Kidney (tissue), 13 donors: ENCODE measurements at regions not wholly inside any gene's neighbourhood (a gene's known extent, or its start where the extent isn't known, plus 50 kb on each side); places are given as distances from the start of the nearest gene placed in this dataset.

ENCODE experiments used
- DNase-seq, 5 donors: peaks; one replicate each; pipeline ENCODE4 v3.0.0-alpha.2; 2013 to 2020
- FAIRE-seq: peaks from 2 replicates; lab custom pipeline; 2012; peaks lifted over from hg19 to GRCh38; lab: Jason Lieb, UNC
- H3K27ac ChIP-seq, 2 donors: one replicate each; pipeline ENCODE4 v1.7.0; 2013; ENCODE audit warnings: low read depth in 2 of 2, low read length in 2 of 2, inconsistent platforms in 1 of 2
- H3K27me3 ChIP-seq: one replicate; pipeline ENCODE4 v1.7.1; 2013; ENCODE audit warnings: low read length, inconsistent platforms; ENCODE audit not compliant: control insufficient read depth, insufficient read depth
- H3K36me3 ChIP-seq, 3 donors: one replicate each; pipeline versions ENCODE4 v1.7.0 to v1.7.1; 2013; ENCODE audit warnings: low read length in 3 of 3, control low read depth in 1 of 3, inconsistent platforms in 1 of 3; ENCODE audit not compliant: insufficient read depth in 3 of 3, control insufficient read depth in 2 of 3
- H3K4me1 ChIP-seq, 3 donors: one replicate each; pipeline versions ENCODE4 v1.7.0 to v1.7.1; 2013; ENCODE audit warnings: low read length in 3 of 3, inconsistent platforms in 1 of 3, low read depth in 1 of 3; ENCODE audit not compliant: control insufficient read depth in 2 of 3, insufficient read depth in 2 of 3
- H3K4me3 ChIP-seq, 3 donors: one replicate each; pipeline versions ENCODE4 v1.7.0 to v1.8.1; 2013; ENCODE audit warnings: low read length in 3 of 3, control low read depth in 1 of 3, inconsistent platforms in 1 of 3
- H3K9ac ChIP-seq, 3 donors: one replicate each; pipeline versions ENCODE4 v1.7.0 to v1.7.1; 2013; ENCODE audit warnings: low read length in 3 of 3, control low read depth in 1 of 3, inconsistent platforms in 1 of 3
- H3K9me3 ChIP-seq, 3 donors: one replicate each; pipeline versions ENCODE4 v1.7.0 to v1.7.1; 2013; ENCODE audit warnings: low read length in 3 of 3, control low read depth in 1 of 3, inconsistent platforms in 1 of 3; ENCODE audit not compliant: control insufficient read depth in 2 of 3, insufficient read depth in 1 of 3
- CTCF ChIP-seq: IDR thresholded peaks from 3 replicates; pipeline ENCODE4 v1.5.1; 2012; ENCODE audit warnings: mild to moderate bottlenecking, moderate library complexity, borderline replicate concordance; ENCODE audit not compliant: insufficient read depth; ENCODE audit errors: extremely low read depth
- intact Hi-C: fragments of 100-400 bp; cut with DNase I; formaldehyde crosslinking; loops from one replicate; pipeline ENCODE4 v1.11.1; 2022
- donor health status: control.
- donor health status: control.
- donor health status: control.
- donor health status: control.
- donor health status: control.
- donor health status: DM: yes; HTN: yes; CAD: no.
- donor health status: Normal renal cell carcinoma (clear cell type).

- no peaks in the 10 kb centered on the region for H3K9me3 ChIP-seq
- no peak overlapping the region for H3K4me3 ChIP-seq
- DNase-seq (peak in 3 of 5 donors; percentile 0 to 37 (median 4)), FAIRE-seq (no peak)
- no peaks in the 10 kb centered on the region for H3K27me3 ChIP-seq
- no peaks in the 10 kb centered on the region for H3K4me1 ChIP-seq
- TF ChIP-seq CTCF = no peak
- no peak overlapping the region for H3K27ac ChIP-seq
- no peaks in the 10 kb centered on the region for H3K36me3 ChIP-seq
- intact Hi-C loops = no loop called here
- H3K9ac ChIP-seq = no peak overlapping the region
Observed at GRCh38 chr22:49208004-49208402, 619.7 kb downstream of the BRD1 start.

DNA sequence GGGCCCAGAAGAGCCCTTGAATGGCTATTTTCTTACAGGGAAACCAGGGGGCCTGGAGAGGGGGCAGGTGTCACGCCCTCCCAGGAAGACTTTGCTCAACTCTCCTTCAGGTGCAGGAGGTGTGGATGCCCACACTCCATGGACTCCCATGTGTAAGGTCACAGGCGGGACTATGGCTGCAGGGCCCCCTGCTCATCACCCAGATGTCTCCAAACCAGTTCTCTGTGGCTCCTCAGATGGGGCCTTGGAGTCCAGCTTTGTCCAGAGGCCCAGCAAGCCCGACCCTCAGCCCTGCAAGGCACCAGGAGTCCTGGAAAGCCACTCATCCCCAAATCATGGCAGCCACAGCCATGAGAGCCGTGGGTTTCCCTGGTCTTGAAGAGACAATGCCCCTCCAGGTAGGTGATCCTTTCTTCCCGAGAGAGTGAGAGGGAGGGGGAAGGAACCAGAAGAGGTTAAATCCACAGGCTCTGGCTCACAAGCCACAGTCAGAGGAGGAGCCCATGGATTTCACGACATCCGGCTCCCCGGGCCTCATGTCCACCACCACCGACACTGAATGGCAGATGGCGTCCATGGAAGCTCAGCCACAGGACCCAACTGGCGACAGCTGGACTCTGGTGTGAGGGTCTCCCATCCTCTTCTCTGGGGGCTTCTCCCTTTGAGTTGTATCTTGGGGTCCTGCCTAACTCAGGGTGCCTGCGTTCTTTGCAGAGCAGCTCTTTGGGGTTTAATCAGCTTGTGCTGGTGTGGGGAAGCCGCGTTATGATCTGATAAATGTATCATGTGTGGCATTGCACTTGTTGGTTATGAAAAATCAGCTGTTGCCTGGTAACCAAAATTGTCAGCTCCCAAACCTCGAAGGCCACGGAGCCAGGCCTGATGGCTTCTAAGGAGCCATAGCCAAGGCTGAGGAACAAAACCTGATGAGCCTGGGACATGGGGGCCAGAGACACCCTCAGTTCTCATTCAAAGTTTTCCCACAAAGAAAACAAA is 620.4 kb downstream of the BRD1 start:
- H3K27ac ChIP-seq = no peak overlapping the region
- H3K36me3 ChIP-seq = no peaks in the 10 kb centered on the region
- intact Hi-C loops = no loop called here
- H3K27me3 ChIP-seq = no peaks in the 10 kb centered on the region
- H3K4me3 ChIP-seq = no peak overlapping the region
- TF ChIP-seq CTCF = no peak
- no peaks in the 10 kb centered on the region for H3K9me3 ChIP-seq
- DNase-seq (peak in 2 of 5 donors; percentile 9 to 39), FAIRE-seq (no peak)
- no peak overlapping the region for H3K9ac ChIP-seq
- H3K4me1 ChIP-seq = no peaks in the 10 kb centered on the region

- no peak for TF ChIP-seq CTCF
- Histone ChIP-seq H3K9ac (no peak overlapping the region), H3K27ac (no peak overlapping the region), H3K36me3 (no peaks in the 10 kb centered on the region), H3K4me3 (no peak overlapping the region), H3K27me3 (no peaks in the 10 kb centered on the region), H3K4me1 (no peaks in the 10 kb centered on the region), H3K9me3 (no peaks in the 10 kb centered on the region)
- no peak for FAIRE-seq
- DNase-seq = peak in 2 of 5 donors; percentile 2 to 11
- intact Hi-C loops = no loop called here
Observed at GRCh38 chr22:49206281-49206680, 621.4 kb downstream of the BRD1 start.
